Tibial nerve (tissue), 4 donors: ENCODE measurements at regions not wholly inside any gene's neighbourhood (a gene's known extent, or its start where the extent isn't known, plus 50 kb on each side); places are given as distances from the start of the nearest gene placed in this dataset.
A peak's percentile ranks its signal among the peaks of the same experiment; 100 is the strongest.

Experiments used
- DNase-seq, 2 donors: peaks; one replicate each; pipeline ENCODE4 v3.0.0-alpha.2; 2019; ENCODE audit warnings: low spot score in 2 of 2
- H3K27ac ChIP-seq, 4 donors: fragments of 200-600 bp; sonication (generic) in 3 of 4; one replicate each; pipeline ENCODE4 v1.5.1; 2017 to 2019; ENCODE audit warnings: mild to moderate bottlenecking in 1 of 4
- H3K27me3 ChIP-seq, 2 donors: fragments of 200-600 bp; sonication (generic) in 1 of 2; one replicate each; pipeline versions ENCODE4 v1.5.1 to v1.6.0; 2017 to 2019
- H3K36me3 ChIP-seq, 3 donors: fragments of 200-600 bp; sonication (generic); one replicate each; pipeline ENCODE4 v1.5.1; 2018 to 2019
- H3K4me1 ChIP-seq, 4 donors: fragments of 200-600 bp; sonication (generic) in 3 of 4; one replicate each; pipeline ENCODE4 v1.5.1; 2017 to 2019
- H3K4me3 ChIP-seq, 4 donors: fragments of 200-600 bp; sonication (generic) in 3 of 4; one replicate each; pipeline ENCODE4 v1.5.1; 2017 to 2019; ENCODE audit warnings: mild to moderate bottlenecking in 1 of 4, moderate library complexity in 1 of 4
- H3K9me3 ChIP-seq, 4 donors: fragments of 200-600 bp; sonication (generic) in 3 of 4; one replicate each; pipeline ENCODE4 v1.5.1; 2017 to 2019
- CTCF ChIP-seq, 5 experiments: fragments of 200-600 bp in 3 of 5; fragments of 450-650 bp in 2 of 5; sonication (generic) in 3 of 5; IDR thresholded peaks; one replicate each; pipeline ENCODE4 v1.5.1; 2016 to 2019; ENCODE audit warnings: antibody characterized with exemption in 5 of 5, mild to moderate bottlenecking in 3 of 5, moderate library complexity in 2 of 5
- EP300 ChIP-seq, 2 donors: sonication (generic); formaldehyde crosslinking; IDR thresholded peaks; one replicate each; pipeline ENCODE4 v1.6.1; 2017; ENCODE audit warnings: antibody characterized with exemption in 2 of 2, mild to moderate bottlenecking in 1 of 2
- POLR2A ChIP-seq, 2 donors: fragments of 450-650 bp; IDR thresholded peaks; one replicate each; pipeline ENCODE4 v1.6.1; 2017; ENCODE audit warnings: antibody characterized with exemption in 2 of 2, mild to moderate bottlenecking in 2 of 2, moderate library complexity in 2 of 2
- WGBS, 2 donors: methylation state at CpG; one replicate each; pipeline ENCODE4 v1.1.5; 2018; 5-methylcytosine and 5-hydroxymethylcytosine counted together

GRCh38 chr10:129108378-129108777, 358.7 kb upstream of the MGMT start:
- H3K27ac ChIP-seq: no peak overlapping the region

GRCh38 chr10:129108994-129109393, 358.0 kb upstream of the MGMT start:
- Histone ChIP-seq H3K27ac (no peak overlapping the region), H3K4me3 (no peak overlapping the region), H3K36me3 (no peaks in the 10 kb centered on the region), H3K27me3 (no peaks in the 10 kb centered on the region), H3K4me1 (peaks cover 0 to 8% (median 0%) of the 10 kb centered on the region in 4 donors), H3K9me3 (no peaks in the 10 kb centered on the region)
- TF ChIP-seq POLR2A (IDR thresholded peaks at IDR 0.05) (no peak), CTCF (IDR thresholded peaks at IDR 0.05) (no peak), EP300 (IDR thresholded peaks at IDR 0.05) (no peak)
- 94 to 96% methylated on average over 6 of the region's 6 CpGs for WGBS, 2 donors
- DNase-seq: no peak

More at GRCh38 chr10:129108378-129108777, 358.7 kb upstream of the MGMT start:
- TF ChIP-seq EP300 (IDR thresholded peaks at IDR 0.05): no peak
- no peak for TF ChIP-seq CTCF (IDR thresholded peaks at IDR 0.05)
- TF ChIP-seq POLR2A (IDR thresholded peaks at IDR 0.05): no peak
- peak in 1 of 2 donors; percentile 21 for DNase-seq
- Histone ChIP-seq H3K27me3 (no peaks in the 10 kb centered on the region), H3K4me1 (peaks cover 0 to 8% (median 0%) of the 10 kb centered on the region in 4 donors), H3K36me3 (no peaks in the 10 kb centered on the region), H3K4me3 (no peak overlapping the region), H3K9me3 (no peaks in the 10 kb centered on the region)
- WGBS, 2 donors: 85 to 86% methylated on average over 6 of the region's 6 CpGs

- no peaks in the 10 kb centered on the region for H3K27me3 ChIP-seq
- TF ChIP-seq POLR2A (IDR thresholded peaks at IDR 0.05) (no peak), EP300 (IDR thresholded peaks at IDR 0.05) (no peak), CTCF (IDR thresholded peaks at IDR 0.05) (no peak)
- H3K36me3 ChIP-seq: no peaks in the 10 kb centered on the region
- H3K4me1 ChIP-seq: peaks cover 0 to 3% (median 0%) of the 10 kb centered on the region in 4 donors
- 86 to 87% methylated on average over 7 to 9 of the region's 10 CpGs for WGBS, 2 donors
- no peak overlapping the region for H3K27ac ChIP-seq
- DNase-seq: no peak
- H3K9me3 ChIP-seq: no peaks in the 10 kb centered on the region
- H3K4me3 ChIP-seq: no peak overlapping the region
These were observed 356.3 kb upstream of the MGMT start for GRCh38 chr10:129110780-129111179.

- H3K36me3 ChIP-seq: no peaks in the 10 kb centered on the region
- H3K27me3 ChIP-seq: no peaks in the 10 kb centered on the region
- WGBS, 2 donors: 57 to 76% methylated on average over 6 of the region's 6 CpGs
- no peak for DNase-seq
- H3K27ac ChIP-seq: no peak overlapping the region
- no peaks in the 10 kb centered on the region for H3K4me1 ChIP-seq
- H3K9me3 ChIP-seq: no peaks in the 10 kb centered on the region
- no peak overlapping the region for H3K4me3 ChIP-seq
- TF ChIP-seq POLR2A (IDR thresholded peaks at IDR 0.05): no peak
- TF ChIP-seq EP300 (IDR thresholded peaks at IDR 0.05): no peak
- no peak for TF ChIP-seq CTCF (IDR thresholded peaks at IDR 0.05)
These were observed 355.1 kb upstream of the MGMT start for GRCh38 chr10:129111922-129112321.

- H3K36me3 ChIP-seq: no peaks in the 10 kb centered on the region
- DNase-seq: no peak
- no peak overlapping the region for H3K27ac ChIP-seq
- TF ChIP-seq EP300 (IDR thresholded peaks at IDR 0.05): no peak
- TF ChIP-seq CTCF (IDR thresholded peaks at IDR 0.05): no peak
- no peak for TF ChIP-seq POLR2A (IDR thresholded peaks at IDR 0.05)
- no peaks in the 10 kb centered on the region for H3K9me3 ChIP-seq
- H3K27me3 ChIP-seq: no peaks in the 10 kb centered on the region
- WGBS, 2 donors: 79 to 88% methylated on average over 10 of the region's 10 CpGs
- no peaks in the 10 kb centered on the region for H3K4me1 ChIP-seq
- H3K4me3 ChIP-seq: no peak overlapping the region
These were observed 352.5 kb upstream of the MGMT start for GRCh38 chr10:129114588-129114987.
